Panc1 (cell line): ENCODE measurements at regions not wholly inside any gene's neighbourhood (a gene's known extent, or its start where the extent isn't known, plus 50 kb on each side); places are given as distances from the start of the nearest gene placed in this dataset.

Source experiments
- ATAC-seq: fragments of 200-7000 bp; cut with Tn5 transposase; 2 replicates; pipeline ENCODE4 v1.9.1; 2020; ENCODE audit warnings: mild to moderate bottlenecking, moderate library complexity
- BruUV-seq: library from RNA; stranded (reverse); fragments of 400-500 nt; replicated peaks from 2 replicates; lab custom pipeline; 2021; lab: Mats Ljungman, UMichigan
- CTCF ChIA-PET: fragments of 300-600 bp; sonication (Branson Sonifier 250); formaldehyde crosslinking; loops from one replicate; lab custom pipeline; 2022; ENCODE audit warnings: antibody characterized with exemption; lab: Charles Lee
- POLR2A ChIA-PET: fragments of 300-600 bp; sonication (Branson Sonifier 250); formaldehyde crosslinking; loops from one replicate; lab custom pipeline; 2022; ENCODE audit warnings: antibody characterized with exemption; lab: Charles Lee
- DNase-seq: peaks from one replicate; pipeline ENCODE4 v3.0.0-alpha.2; 2010; ENCODE audit warnings: low read depth, low spot score
- H3K27ac ChIP-seq: 2 replicates; pipeline ENCODE4 v1.5.1; 2011; ENCODE audit warnings: mild to moderate bottlenecking, low read length, inconsistent platforms
- H3K27me3 ChIP-seq: fragments of 200-500 bp; sonication (Bioruptor generic); 2 replicates; pipeline ENCODE4 v1.6.0; 2014; ENCODE audit warnings: low read length, inconsistent platforms; ENCODE audit not compliant: control insufficient read depth, insufficient read depth
- H3K36me3 ChIP-seq: fragments of 200-500 bp; sonication (Bioruptor generic); 2 replicates; pipeline ENCODE4 v1.5.1; 2014; ENCODE audit warnings: inconsistent platforms, mild to moderate bottlenecking, low read length, moderate library complexity; ENCODE audit not compliant: control insufficient read depth, insufficient read depth
- H3K4me1 ChIP-seq: 2 replicates; pipeline ENCODE4 v1.5.1; 2011; ENCODE audit warnings: inconsistent platforms, mild to moderate bottlenecking, low read length, moderate library complexity; ENCODE audit not compliant: control insufficient read depth, insufficient read depth
- H3K4me3 ChIP-seq, 2 experiments: 2 replicates each; pipeline ENCODE4 v1.5.1; 2011 to 2012; ENCODE audit warnings: low read depth in 2 of 2, low read length in 2 of 2, mild to moderate bottlenecking in 2 of 2, inconsistent platforms in 1 of 2, moderate library complexity in 1 of 2
- H3K9me3 ChIP-seq: fragments of 200-500 bp; sonication (Bioruptor generic); 2 replicates; pipeline ENCODE4 v1.5.1; 2014; ENCODE audit warnings: low read depth, mild to moderate bottlenecking, inconsistent platforms, low read length, moderate library complexity; ENCODE audit not compliant: control insufficient read depth, insufficient read depth
- POLR2AphosphoS5 ChIP-seq: IDR thresholded peaks from 2 replicates; pipeline ENCODE4 v1.6.1; 2012; ENCODE audit warnings: mild to moderate bottlenecking, low read depth, low read length, moderate library complexity
- SIN3A ChIP-seq: IDR thresholded peaks from 2 replicates; pipeline ENCODE4 v1.6.1; 2012; ENCODE audit warnings: low read depth, mild to moderate bottlenecking, low read length, moderate library complexity, borderline replicate concordance; ENCODE audit not compliant: insufficient read depth
- TCF7L2 ChIP-seq: IDR thresholded peaks from 2 replicates; pipeline ENCODE4 v1.6.1; 2011; ENCODE audit warnings: mild to moderate bottlenecking, low read depth, low read length, inconsistent platforms
- in situ Hi-C: cut with HindIII; loops from 2 replicates; pipeline ENCODE4 v1.10.0; 2016; ENCODE audit warnings: low sequenced_read_pairs, low pct_unique_long_range_greater_than_20kb
- intact Hi-C: fragments of 100-400 bp; cut with micrococcal nuclease; formaldehyde crosslinking; loops from one replicate; pipeline ENCODE4 v1.10.0; 2022; ENCODE audit not compliant: unreplicated experiment
- TF ChIP-seq, protein P1 (sequence below): fragments of 450-650 bp; IDR thresholded peaks from 2 replicates; pipeline ENCODE4 v1.5.1; 2017; ENCODE audit warnings: mild to moderate bottlenecking
- TF ChIP-seq, protein P2 (sequence below), 2 experiments: IDR thresholded peaks; 2 replicates each; pipeline ENCODE4 v1.6.1; 2011 to 2012; ENCODE audit warnings: low read depth in 2 of 2, control low read depth in 1 of 2, low read length in 1 of 2, mild to moderate bottlenecking in 1 of 2, moderate library complexity in 1 of 2; ENCODE audit not compliant: insufficient read depth in 1 of 2

GRCh38 chrX:87370865-87371264 lies 146.7 kb upstream of the KLHL4 start:
- ATAC-seq (no peak), DNase-seq (no peak)
- Histone ChIP-seq H3K36me3 (no peaks in the 10 kb centered on the region), H3K4me1 (no peaks in the 10 kb centered on the region), H3K27ac (no peak overlapping the region), H3K27me3 (no peaks in the 10 kb centered on the region), H3K4me3 (no peak overlapping the region), H3K9me3 (no peaks in the 10 kb centered on the region)
- CTCF ChIA-PET, result no interaction called here
- BruUV-seq, result no TSS peak
- in situ Hi-C loops, result no loop called here
- TF ChIP-seq, protein P1, sequence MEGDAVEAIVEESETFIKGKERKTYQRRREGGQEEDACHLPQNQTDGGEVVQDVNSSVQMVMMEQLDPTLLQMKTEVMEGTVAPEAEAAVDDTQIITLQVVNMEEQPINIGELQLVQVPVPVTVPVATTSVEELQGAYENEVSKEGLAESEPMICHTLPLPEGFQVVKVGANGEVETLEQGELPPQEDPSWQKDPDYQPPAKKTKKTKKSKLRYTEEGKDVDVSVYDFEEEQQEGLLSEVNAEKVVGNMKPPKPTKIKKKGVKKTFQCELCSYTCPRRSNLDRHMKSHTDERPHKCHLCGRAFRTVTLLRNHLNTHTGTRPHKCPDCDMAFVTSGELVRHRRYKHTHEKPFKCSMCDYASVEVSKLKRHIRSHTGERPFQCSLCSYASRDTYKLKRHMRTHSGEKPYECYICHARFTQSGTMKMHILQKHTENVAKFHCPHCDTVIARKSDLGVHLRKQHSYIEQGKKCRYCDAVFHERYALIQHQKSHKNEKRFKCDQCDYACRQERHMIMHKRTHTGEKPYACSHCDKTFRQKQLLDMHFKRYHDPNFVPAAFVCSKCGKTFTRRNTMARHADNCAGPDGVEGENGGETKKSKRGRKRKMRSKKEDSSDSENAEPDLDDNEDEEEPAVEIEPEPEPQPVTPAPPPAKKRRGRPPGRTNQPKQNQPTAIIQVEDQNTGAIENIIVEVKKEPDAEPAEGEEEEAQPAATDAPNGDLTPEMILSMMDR, result no peak
- TF ChIP-seq TCF7L2 (no peak), SIN3A (no peak), POLR2AphosphoS5 (no peak)
- TF ChIP-seq, protein P2, sequence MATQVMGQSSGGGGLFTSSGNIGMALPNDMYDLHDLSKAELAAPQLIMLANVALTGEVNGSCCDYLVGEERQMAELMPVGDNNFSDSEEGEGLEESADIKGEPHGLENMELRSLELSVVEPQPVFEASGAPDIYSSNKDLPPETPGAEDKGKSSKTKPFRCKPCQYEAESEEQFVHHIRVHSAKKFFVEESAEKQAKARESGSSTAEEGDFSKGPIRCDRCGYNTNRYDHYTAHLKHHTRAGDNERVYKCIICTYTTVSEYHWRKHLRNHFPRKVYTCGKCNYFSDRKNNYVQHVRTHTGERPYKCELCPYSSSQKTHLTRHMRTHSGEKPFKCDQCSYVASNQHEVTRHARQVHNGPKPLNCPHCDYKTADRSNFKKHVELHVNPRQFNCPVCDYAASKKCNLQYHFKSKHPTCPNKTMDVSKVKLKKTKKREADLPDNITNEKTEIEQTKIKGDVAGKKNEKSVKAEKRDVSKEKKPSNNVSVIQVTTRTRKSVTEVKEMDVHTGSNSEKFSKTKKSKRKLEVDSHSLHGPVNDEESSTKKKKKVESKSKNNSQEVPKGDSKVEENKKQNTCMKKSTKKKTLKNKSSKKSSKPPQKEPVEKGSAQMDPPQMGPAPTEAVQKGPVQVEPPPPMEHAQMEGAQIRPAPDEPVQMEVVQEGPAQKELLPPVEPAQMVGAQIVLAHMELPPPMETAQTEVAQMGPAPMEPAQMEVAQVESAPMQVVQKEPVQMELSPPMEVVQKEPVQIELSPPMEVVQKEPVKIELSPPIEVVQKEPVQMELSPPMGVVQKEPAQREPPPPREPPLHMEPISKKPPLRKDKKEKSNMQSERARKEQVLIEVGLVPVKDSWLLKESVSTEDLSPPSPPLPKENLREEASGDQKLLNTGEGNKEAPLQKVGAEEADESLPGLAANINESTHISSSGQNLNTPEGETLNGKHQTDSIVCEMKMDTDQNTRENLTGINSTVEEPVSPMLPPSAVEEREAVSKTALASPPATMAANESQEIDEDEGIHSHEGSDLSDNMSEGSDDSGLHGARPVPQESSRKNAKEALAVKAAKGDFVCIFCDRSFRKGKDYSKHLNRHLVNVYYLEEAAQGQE (IDR thresholded peaks at IDR 0.05; ENCODE audit: insufficient read depth in 1 of 2, low read depth in 2 of 2, low read length in 1 of 2), result no peak
- intact Hi-C loops, result no loop called here
- POLR2A ChIA-PET, result no interaction called here

- no peaks in the 10 kb centered on the region for H3K27me3 ChIP-seq
- no peaks in the 10 kb centered on the region for H3K36me3 ChIP-seq
- CTCF ChIA-PET, result no interaction called here
- intact Hi-C loops (no loop called here), in situ Hi-C loops (no loop called here)
- no peaks in the 10 kb centered on the region for H3K9me3 ChIP-seq
- no peaks in the 10 kb centered on the region for H3K4me1 ChIP-seq
- no peak for ATAC-seq
- no peak overlapping the region for H3K27ac ChIP-seq
- no TSS peak for BruUV-seq
- no peak overlapping the region for H3K4me3 ChIP-seq
- POLR2A ChIA-PET, result no interaction called here
- TF ChIP-seq, protein P1, result no peak
- TF ChIP-seq, protein P2 (IDR thresholded peaks at IDR 0.05; ENCODE audit: insufficient read depth in 1 of 2, low read depth in 2 of 2, low read length in 1 of 2), result no peak
- no peak for TF ChIP-seq SIN3A
- no peak for TF ChIP-seq TCF7L2
- TF ChIP-seq POLR2AphosphoS5, result no peak
- no peak for DNase-seq
Measured at GRCh38 chrX:87374324-87374723, 143.3 kb upstream of the KLHL4 start.
